IMR-90 (cell line): ENCODE measurements at regions not wholly inside any gene's neighbourhood (a gene's known extent, or its start where the extent isn't known, plus 50 kb on each side); places are given as distances from the start of the nearest gene placed in this dataset.

Experiments
- ATAC-seq: fragments of 200-7000 bp; cut with Tn5 transposase; 2 replicates; pipeline ENCODE4 v1.9.1; 2020; ENCODE audit warnings: low read depth, mild to moderate bottlenecking, moderate library complexity
- BruUV-seq: library from RNA; stranded (reverse); fragments of 400-500 nt; replicated peaks from 2 replicates; lab custom pipeline; 2021; lab: Mats Ljungman, UMichigan
- CTCF ChIA-PET: fragments of 300-600 bp; formaldehyde crosslinking; extraction: SDS; loops from one replicate; lab custom pipeline; 2021; ENCODE audit warnings: antibody characterized with exemption; lab: Yijun Ruan, JAX
- POLR2A ChIA-PET: fragments of 300-600 bp; sonication (Branson Sonifier 250); formaldehyde crosslinking; loops from one replicate; lab custom pipeline; 2022; ENCODE audit warnings: antibody characterized with exemption; ENCODE audit not compliant: unreplicated experiment; lab: Charles Lee
- DNase-seq: peaks from one replicate; pipeline ENCODE4 v3.0.0; 2013
- H2AFZ ChIP-seq: replicated peaks from 2 replicates; pipeline ENCODE3; 2013; ENCODE audit warnings: low read length, mild to moderate bottlenecking; ENCODE audit not compliant: poor library complexity
- H2AK5ac ChIP-seq: 2 replicates; pipeline ENCODE4 v1.6.1; 2013; ENCODE audit warnings: low read depth, low read length, inconsistent platforms
- H2AK9ac ChIP-seq: replicated peaks from 2 replicates; pipeline ENCODE3; 2013; ENCODE audit warnings: mild to moderate bottlenecking, low read depth, low read length, moderate library complexity; ENCODE audit not compliant: poor library complexity
- H2BK120ac ChIP-seq: 2 replicates; pipeline ENCODE4 v1.6.1; 2013; ENCODE audit warnings: low read depth, low read length, inconsistent platforms
- H2BK15ac ChIP-seq: 3 replicates; pipeline ENCODE4 v1.6.1; 2013; ENCODE audit warnings: low read depth, low read length, inconsistent platforms
- H2BK20ac ChIP-seq: 2 replicates; pipeline ENCODE4 v1.6.1; 2013; ENCODE audit warnings: low read depth, mild to moderate bottlenecking, inconsistent platforms, low read length, moderate library complexity
- H2BK5ac ChIP-seq: 2 replicates; pipeline ENCODE4 v1.6.1; 2013; ENCODE audit warnings: mild to moderate bottlenecking, low read depth, low read length, inconsistent platforms; ENCODE audit not compliant: poor library complexity, severe bottlenecking
- H3K14ac ChIP-seq: replicated peaks from 2 replicates; pipeline ENCODE4 v1.6.1; 2013; ENCODE audit warnings: low read depth, low read length, inconsistent platforms
- H3K18ac ChIP-seq: 2 replicates; pipeline ENCODE4 v1.6.1; 2013; ENCODE audit warnings: low read depth, low read length, control low read depth
- H3K23ac ChIP-seq: 2 replicates; pipeline ENCODE4 v1.6.1; 2013; ENCODE audit warnings: low read depth, low read length, inconsistent platforms
- H3K27ac ChIP-seq: 2 replicates; pipeline ENCODE4 v1.5.1; 2013; ENCODE audit warnings: mild to moderate bottlenecking, control low read depth, low read length; ENCODE audit not compliant: insufficient read depth
- H3K27me3 ChIP-seq: 2 replicates; pipeline ENCODE4 v1.6.1; 2013; ENCODE audit warnings: low read length; ENCODE audit not compliant: control insufficient read depth, insufficient read depth
- H3K36me3 ChIP-seq: 2 replicates; pipeline ENCODE4 v1.6.1; 2013; ENCODE audit warnings: low read length, mixed read lengths; ENCODE audit not compliant: control insufficient read depth, insufficient read depth
- H3K4ac ChIP-seq: 2 replicates; pipeline ENCODE4 v1.6.1; 2013; ENCODE audit warnings: low read depth, low read length, inconsistent platforms
- H3K4me1 ChIP-seq: 2 replicates; pipeline ENCODE4 v1.6.1; 2013; ENCODE audit warnings: low read length, mixed read lengths; ENCODE audit not compliant: control insufficient read depth, insufficient read depth
- H3K4me2 ChIP-seq: 2 replicates; pipeline ENCODE4 v1.6.1; 2013; ENCODE audit warnings: low read depth, mild to moderate bottlenecking, control low read depth, low read length, moderate library complexity
- H3K4me3 ChIP-seq: 2 replicates; pipeline ENCODE4 v1.5.1; 2013; ENCODE audit warnings: low read depth, mild to moderate bottlenecking, control low read depth, low read length, moderate library complexity; ENCODE audit not compliant: insufficient read depth
- H3K56ac ChIP-seq: 2 replicates; pipeline ENCODE4 v1.6.1; 2013; ENCODE audit warnings: low read length, inconsistent platforms; ENCODE audit not compliant: insufficient read depth; ENCODE audit errors: extremely low read depth
- H3K79me1 ChIP-seq, 2 experiments: 2 replicates each; pipeline ENCODE4 v1.6.1; 2013; ENCODE audit warnings: low read length in 2 of 2, inconsistent platforms in 1 of 2, low read depth in 1 of 2
- H3K9ac ChIP-seq: 2 replicates; pipeline ENCODE4 v1.6.1; 2013; ENCODE audit warnings: low read depth, low read length, control low read depth
- H3K9me1 ChIP-seq: 2 replicates; pipeline ENCODE4 v1.6.1; 2013; ENCODE audit warnings: low read length, inconsistent platforms; ENCODE audit not compliant: insufficient read depth
- H3K9me3 ChIP-seq: 2 replicates; pipeline ENCODE4 v1.6.1; 2013; ENCODE audit warnings: low read length; ENCODE audit not compliant: control insufficient read depth, insufficient read depth
- H4K20me1 ChIP-seq: 2 replicates; pipeline ENCODE4 v1.6.1; 2013; ENCODE audit warnings: low read length, inconsistent platforms; ENCODE audit not compliant: insufficient read depth
- H4K5ac ChIP-seq: 2 replicates; pipeline ENCODE4 v1.6.1; 2013; ENCODE audit warnings: mild to moderate bottlenecking, low read depth, low read length, control low read depth
- H4K8ac ChIP-seq, 2 experiments: 2 replicates each; pipeline ENCODE4 v1.6.1; 2013; ENCODE audit warnings: low read depth in 2 of 2, low read length in 2 of 2, control low read depth in 1 of 2, inconsistent platforms in 1 of 2
- H4K91ac ChIP-seq: 2 replicates; pipeline ENCODE4 v1.6.1; 2013; ENCODE audit warnings: low read depth, low read length, inconsistent platforms; ENCODE audit not compliant: insufficient read depth
- CEBPB ChIP-seq: IDR thresholded peaks from 2 replicates; pipeline ENCODE4 v1.6.1; 2012; ENCODE audit warnings: low read depth, low read length, improper control_type of control experiment
- CHD1 ChIP-seq: IDR thresholded peaks from 2 replicates; pipeline ENCODE4 v1.6.1; 2012; ENCODE audit warnings: low read depth, low read length, improper control_type of control experiment
- FOS ChIP-seq: fragments of 150-350 bp; IDR thresholded peaks from 2 replicates; pipeline ENCODE4 v1.6.1; 2016; ENCODE audit warnings: low read depth, low read length
- MAFK ChIP-seq: IDR thresholded peaks from 2 replicates; pipeline ENCODE4 v1.6.1; 2012; ENCODE audit warnings: low read depth, low read length, improper control_type of control experiment
- RAD21 ChIP-seq: IDR thresholded peaks from 2 replicates; pipeline ENCODE4 v1.6.1; 2012; ENCODE audit warnings: low read length, improper control_type of control experiment
- RFX5 ChIP-seq: IDR thresholded peaks from 2 replicates; pipeline ENCODE4 v1.8.0; 2012; ENCODE audit warnings: low read depth, mild to moderate bottlenecking, low read length, moderate library complexity
- WGBS, 2 experiments: methylation state at CpG; one replicate each; pipeline versions ENCODE4 v1.1.5 to v1.1.7; 2013; ENCODE audit warnings: missing lambda C conversion rate in 2 of 2; ENCODE audit not compliant: insufficient read length in 1 of 2; ENCODE audit errors: extremely low coverage in 2 of 2; 5-methylcytosine and 5-hydroxymethylcytosine counted together
- dilution Hi-C: fragments of 300-500 bp; cut with HindIII; formaldehyde crosslinking; loops from one replicate; pipeline ENCODE4 v1.14.3; 2018; ENCODE audit warnings: low sequenced_read_pairs; ENCODE audit not compliant: unreplicated experiment
- in situ Hi-C: fragments of 300-500 bp; cut with MboI; formaldehyde crosslinking; loops from 3 replicates; pipeline ENCODE4 v1.14.3; 2019; ENCODE audit warnings: low sequenced_read_pairs, inconsistent platforms, mixed read lengths
- intact Hi-C: fragments of 100-400 bp; cut with micrococcal nuclease; formaldehyde crosslinking; loops from 2 replicates; pipeline ENCODE4 v1.10.0; 2022
- TF ChIP-seq, protein P1 (sequence below): fragments of 150-350 bp; IDR thresholded peaks from 2 replicates; pipeline ENCODE4 v1.6.1; 2016; ENCODE audit warnings: low read depth, mild to moderate bottlenecking, low read length, moderate library complexity, borderline replicate concordance

DNA sequence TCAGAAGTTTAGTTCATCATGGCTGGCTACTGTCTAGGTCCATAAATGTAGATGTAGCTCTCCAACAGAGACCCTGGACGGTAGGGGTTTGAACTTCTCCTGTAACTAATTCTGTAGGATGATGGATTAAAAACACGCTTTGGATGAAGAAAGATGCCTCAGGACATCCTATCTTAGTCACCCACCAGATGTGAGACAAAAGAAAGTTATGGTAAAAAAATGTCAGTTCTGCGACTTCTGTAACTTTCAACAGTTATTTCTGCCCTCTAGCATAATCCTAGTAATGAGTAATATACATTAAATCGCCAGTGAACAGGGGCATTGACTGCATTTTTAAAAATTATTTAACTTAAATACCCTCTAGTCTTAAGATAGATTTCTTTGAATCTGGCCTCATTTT, 210.1 kb upstream of the LRATD1 start:
- Histone ChIP-seq H3K4me2 (no peak overlapping the region), H3K9me1 (no peaks in the 10 kb centered on the region), H3K23ac (no peak overlapping the region), H2BK15ac (no peak overlapping the region), H4K91ac (no peak overlapping the region), H2BK5ac (no peak overlapping the region), H3K27me3 (no peaks in the 10 kb centered on the region), H3K56ac (no peak overlapping the region), H3K27ac (no peak overlapping the region), H3K36me3 (no peaks in the 10 kb centered on the region), H4K20me1 (no peaks in the 10 kb centered on the region), H2BK120ac (no peak overlapping the region), H2AFZ (no peak overlapping the region), H2BK20ac (no peak overlapping the region), H3K4me3 (no peak overlapping the region), H2AK5ac (no peak overlapping the region), H3K79me1 (no peaks in the 10 kb centered on the region), H2AK9ac (no peak overlapping the region), H3K4me1 (no peaks in the 10 kb centered on the region), H3K14ac (no peak overlapping the region), H3K4ac (no peak overlapping the region), H3K9ac (no peak overlapping the region), H3K18ac (no peak overlapping the region), H3K9me3 (no peaks in the 10 kb centered on the region), H4K8ac (no peak overlapping the region), H4K5ac (no peak overlapping the region)
- TF ChIP-seq, protein P1, sequence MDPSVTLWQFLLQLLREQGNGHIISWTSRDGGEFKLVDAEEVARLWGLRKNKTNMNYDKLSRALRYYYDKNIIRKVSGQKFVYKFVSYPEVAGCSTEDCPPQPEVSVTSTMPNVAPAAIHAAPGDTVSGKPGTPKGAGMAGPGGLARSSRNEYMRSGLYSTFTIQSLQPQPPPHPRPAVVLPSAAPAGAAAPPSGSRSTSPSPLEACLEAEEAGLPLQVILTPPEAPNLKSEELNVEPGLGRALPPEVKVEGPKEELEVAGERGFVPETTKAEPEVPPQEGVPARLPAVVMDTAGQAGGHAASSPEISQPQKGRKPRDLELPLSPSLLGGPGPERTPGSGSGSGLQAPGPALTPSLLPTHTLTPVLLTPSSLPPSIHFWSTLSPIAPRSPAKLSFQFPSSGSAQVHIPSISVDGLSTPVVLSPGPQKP: no peak
- TF ChIP-seq RAD21 (no peak), FOS (no peak), CEBPB (no peak), MAFK (no peak), RFX5 (no peak), CHD1 (no peak)
- no peak for ATAC-seq
- intact Hi-C loops: no loop called here
- DNase-seq: no peak
- WGBS, 2 experiments: no CpG with 5 or more reads among the region's 4 CpGs
- in situ Hi-C loops: loop anchor here (10.0 kb wide), 1 partner anchor 1162 kb away; no protein-coding TSS in a partner anchor
- BruUV-seq: no TSS peak
- CTCF ChIA-PET: no interaction called here
- POLR2A ChIA-PET: no interaction called here
- dilution Hi-C loops: no loop called here
